Lower leg skin (tissue), 3 donors: ENCODE measurements at regions not wholly inside any gene's neighbourhood (a gene's known extent, or its start where the extent isn't known, plus 50 kb on each side); places are given as distances from the start of the nearest gene placed in this dataset.

Experiments used
- CTCF ChIP-seq, 3 donors: fragments of 450-650 bp; IDR thresholded peaks; one replicate each; pipeline ENCODE4 v1.5.1; 2016; ENCODE audit warnings: antibody characterized with exemption in 3 of 3, mild to moderate bottlenecking in 3 of 3, moderate library complexity in 2 of 3
- POLR2A ChIP-seq, 2 donors: fragments of 450-650 bp; IDR thresholded peaks; one replicate each; pipeline ENCODE4 v1.6.1; 2016 to 2017; ENCODE audit warnings: antibody characterized with exemption in 2 of 2, mild to moderate bottlenecking in 1 of 2, moderate library complexity in 1 of 2

DNA sequence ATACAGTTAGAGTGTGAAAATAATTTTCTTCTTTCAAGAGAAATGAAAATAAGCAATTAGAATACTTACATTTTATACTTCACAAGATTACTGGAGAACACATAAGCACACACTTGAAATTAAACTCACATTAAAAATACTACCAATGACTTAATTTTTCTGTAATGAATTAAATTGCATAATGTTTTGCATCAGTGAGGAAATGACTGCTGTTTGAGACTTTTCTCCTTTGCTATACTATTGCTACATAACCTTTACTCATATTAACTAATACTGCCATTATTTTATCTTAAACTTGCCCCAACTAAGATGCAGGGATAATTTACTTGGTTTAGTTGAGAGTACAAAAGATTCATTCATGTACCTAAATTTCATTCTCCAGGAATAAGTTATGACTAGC lies 590.9 kb downstream of the ARAP2 start:
- TF ChIP-seq CTCF (IDR thresholded peaks at IDR 0.05) = no peak
- no peak for TF ChIP-seq POLR2A (IDR thresholded peaks at IDR 0.05)
